ENCODE measurements at regions not wholly inside any gene's neighbourhood (a gene's known extent, or its start where the extent isn't known, plus 50 kb on each side); places are given as distances from the start of the nearest gene placed in this dataset.
"Not testable (repeated sequence)": the region's sequence is repeated elsewhere in the genome, so short reads cannot be mapped to it uniquely, and the experiment has no call there.

DNA sequence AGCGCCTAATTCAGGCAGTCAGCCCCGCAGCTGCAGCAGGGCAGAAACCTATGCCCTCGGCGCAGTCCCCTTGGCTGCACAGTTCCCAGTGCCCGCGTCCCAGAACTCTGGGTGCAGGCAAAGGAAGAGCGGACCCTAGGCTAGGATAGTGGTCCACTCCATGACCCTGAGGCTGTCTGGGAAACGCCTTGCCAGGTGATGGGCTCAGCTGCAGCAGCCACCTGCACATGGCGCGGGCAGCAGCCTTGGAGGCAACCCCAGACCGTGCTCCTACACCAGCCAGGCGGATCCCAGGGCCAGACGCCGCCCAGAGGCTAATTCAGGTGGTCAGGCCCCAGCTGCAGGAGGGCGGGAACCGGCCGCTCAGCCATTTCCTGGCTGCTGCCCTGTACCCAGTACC, 83.0 kb downstream of the POTEC start:
- not testable (repeated sequence) for DNase-seq (ENCODE audit: low read depth in 6 of 9, low spot score in 9 of 9); H3K36me3 ChIP-seq (ENCODE audit: control insufficient read depth in 2 of 2, insufficient read depth in 2 of 2, low read length in 1 of 2); H3K4me1 ChIP-seq (ENCODE audit: control insufficient read depth in 2 of 2, insufficient read depth in 2 of 2, low read length in 2 of 2); H3K27me3 ChIP-seq (ENCODE audit: control insufficient read depth in 2 of 2, insufficient read depth in 1 of 2, low read length in 1 of 2); H3K9me3 ChIP-seq (ENCODE audit: control insufficient read depth in 2 of 2, insufficient read depth in 1 of 2, low read length in 1 of 2); H3K27ac ChIP-seq (ENCODE audit: low read depth in 1 of 2, low read length in 1 of 2); H3K4me3 ChIP-seq (ENCODE audit: low read length in 2 of 2)
- 96% methylated on average over 17 of the region's 17 CpGs for WGBS

DNA sequence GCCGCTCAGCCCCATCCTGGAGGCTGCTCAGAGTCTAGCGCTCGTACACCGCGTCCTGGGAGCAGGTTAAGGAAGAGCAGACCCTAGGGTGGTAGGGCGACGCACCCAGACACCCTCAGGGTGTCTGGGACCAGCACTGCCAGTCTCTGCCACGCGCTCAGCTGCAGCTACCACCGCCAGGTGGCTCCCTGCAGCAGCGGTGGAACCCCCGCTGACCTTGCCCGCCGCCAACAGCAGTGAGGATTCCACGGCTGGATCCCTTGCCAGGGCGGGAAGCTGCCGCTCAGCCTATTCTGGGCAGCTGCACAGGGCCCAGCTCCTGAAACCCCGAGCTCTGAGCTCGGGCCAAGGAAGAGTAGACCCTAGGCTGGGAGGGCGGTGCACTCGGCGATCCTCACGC, 83.6 kb downstream of the POTEC start:
- H3K36me3 ChIP-seq (ENCODE audit: control insufficient read depth in 2 of 2, insufficient read depth in 2 of 2, low read length in 1 of 2); H3K9me3 ChIP-seq (ENCODE audit: control insufficient read depth in 2 of 2, insufficient read depth in 1 of 2, low read length in 1 of 2); DNase-seq (ENCODE audit: low read depth in 6 of 9, low spot score in 9 of 9); H3K4me1 ChIP-seq (ENCODE audit: control insufficient read depth in 2 of 2, insufficient read depth in 2 of 2, low read length in 2 of 2); H3K27me3 ChIP-seq (ENCODE audit: control insufficient read depth in 2 of 2, insufficient read depth in 1 of 2, low read length in 1 of 2); H3K27ac ChIP-seq (ENCODE audit: low read depth in 1 of 2, low read length in 1 of 2); H3K4me3 ChIP-seq (ENCODE audit: low read length in 2 of 2): not testable (repeated sequence)
- 88% methylated on average over 23 of the region's 23 CpGs for WGBS

DNA sequence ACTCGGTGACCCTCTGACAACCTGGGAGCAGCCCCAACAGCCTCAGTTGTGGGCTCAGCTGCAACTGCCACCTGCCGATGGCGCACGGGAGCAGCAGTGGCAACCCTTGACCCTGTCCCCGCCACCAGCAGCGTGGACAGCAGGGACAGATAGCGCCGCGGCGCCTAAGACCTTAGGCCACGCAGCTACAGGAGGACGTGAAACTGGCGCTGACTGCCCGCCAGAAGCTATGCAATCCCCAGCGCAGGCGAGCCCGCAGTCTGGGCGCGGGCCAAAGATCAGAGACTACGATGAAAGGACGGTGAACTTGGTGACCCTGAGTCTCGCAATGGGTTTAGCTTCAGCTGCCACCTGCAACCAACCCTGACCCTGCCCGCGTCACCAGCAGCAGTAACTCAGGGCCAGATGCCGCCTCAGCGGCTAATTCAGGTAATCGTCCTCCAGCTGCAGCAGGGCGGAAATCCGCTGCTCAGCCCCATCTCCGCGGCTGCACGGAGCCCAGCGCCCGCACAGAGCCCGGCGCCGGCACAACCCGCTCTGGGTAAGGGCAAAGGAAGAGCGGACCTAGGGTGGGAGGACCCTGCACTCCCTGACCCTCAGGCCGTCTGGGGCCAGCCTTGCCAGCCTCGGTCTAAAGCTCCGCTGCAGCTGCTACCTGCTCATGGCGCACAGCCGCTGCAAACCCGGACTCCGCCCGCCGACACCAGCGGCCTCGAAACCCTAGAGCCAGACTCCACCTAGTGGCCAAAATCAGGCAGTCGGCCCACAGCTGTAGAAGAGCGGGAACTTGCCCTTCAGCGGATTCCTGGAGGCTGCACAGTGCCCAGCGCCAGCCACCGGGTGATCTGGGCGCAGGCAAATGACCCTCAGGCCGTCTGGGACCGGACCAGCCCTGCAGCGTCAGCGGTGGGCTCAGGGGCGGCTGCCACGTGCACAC, 85.1 kb downstream of the POTEC start:
- DNase-seq (ENCODE audit: low read depth in 6 of 9, low spot score in 9 of 9) = peak in 2 of 9 donors; percentile 0 to 1
- peak overlapping the region in 1 of 2 donors; percentile 35 for H3K4me3 ChIP-seq (ENCODE audit: low read length in 2 of 2)

DNA sequence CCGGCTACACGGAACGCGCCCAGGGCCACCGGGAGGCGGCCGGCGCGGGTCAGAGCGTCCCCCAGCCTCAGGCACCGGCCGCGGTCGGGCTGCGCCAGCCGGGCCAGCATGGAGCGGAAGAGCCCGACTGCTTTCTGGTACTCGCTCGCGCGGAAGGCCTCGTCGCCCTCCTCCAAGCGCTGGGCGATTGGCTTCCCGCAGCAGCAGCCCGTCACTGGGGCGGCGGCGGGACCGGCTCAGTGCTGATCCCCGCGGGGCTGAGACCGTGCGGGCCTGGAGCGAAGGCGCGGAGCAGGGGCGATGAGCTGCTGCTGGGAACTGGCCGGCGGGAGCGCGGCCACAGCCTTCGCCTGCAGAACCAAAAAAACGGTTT, 92.8 kb downstream of the POTEC start:
- H3K4me1 ChIP-seq (ENCODE audit: control insufficient read depth in 2 of 2, insufficient read depth in 2 of 2, low read length in 2 of 2); H3K27me3 ChIP-seq (ENCODE audit: control insufficient read depth in 2 of 2, insufficient read depth in 1 of 2, low read length in 1 of 2); H3K36me3 ChIP-seq (ENCODE audit: control insufficient read depth in 2 of 2, insufficient read depth in 2 of 2, low read length in 1 of 2); H3K4me3 ChIP-seq (ENCODE audit: low read length in 2 of 2); DNase-seq (ENCODE audit: low read depth in 6 of 9, low spot score in 9 of 9); H3K27ac ChIP-seq (ENCODE audit: low read depth in 1 of 2, low read length in 1 of 2); H3K9me3 ChIP-seq (ENCODE audit: control insufficient read depth in 2 of 2, insufficient read depth in 1 of 2, low read length in 1 of 2): not testable (repeated sequence)
- WGBS = 4% methylated on average over 32 of the region's 46 CpGs

More for the DNA sequence above, 85.1 kb downstream of the POTEC start:
- H3K27ac ChIP-seq (ENCODE audit: low read depth in 1 of 2, low read length in 1 of 2); H3K9me3 ChIP-seq (ENCODE audit: control insufficient read depth in 2 of 2, insufficient read depth in 1 of 2, low read length in 1 of 2); H3K4me1 ChIP-seq (ENCODE audit: control insufficient read depth in 2 of 2, insufficient read depth in 2 of 2, low read length in 2 of 2); H3K27me3 ChIP-seq (ENCODE audit: control insufficient read depth in 2 of 2, insufficient read depth in 1 of 2, low read length in 1 of 2); H3K36me3 ChIP-seq (ENCODE audit: control insufficient read depth in 2 of 2, insufficient read depth in 2 of 2, low read length in 1 of 2): not testable (repeated sequence)
- 17% methylated on average over 55 of the region's 62 CpGs for WGBS

DNA sequence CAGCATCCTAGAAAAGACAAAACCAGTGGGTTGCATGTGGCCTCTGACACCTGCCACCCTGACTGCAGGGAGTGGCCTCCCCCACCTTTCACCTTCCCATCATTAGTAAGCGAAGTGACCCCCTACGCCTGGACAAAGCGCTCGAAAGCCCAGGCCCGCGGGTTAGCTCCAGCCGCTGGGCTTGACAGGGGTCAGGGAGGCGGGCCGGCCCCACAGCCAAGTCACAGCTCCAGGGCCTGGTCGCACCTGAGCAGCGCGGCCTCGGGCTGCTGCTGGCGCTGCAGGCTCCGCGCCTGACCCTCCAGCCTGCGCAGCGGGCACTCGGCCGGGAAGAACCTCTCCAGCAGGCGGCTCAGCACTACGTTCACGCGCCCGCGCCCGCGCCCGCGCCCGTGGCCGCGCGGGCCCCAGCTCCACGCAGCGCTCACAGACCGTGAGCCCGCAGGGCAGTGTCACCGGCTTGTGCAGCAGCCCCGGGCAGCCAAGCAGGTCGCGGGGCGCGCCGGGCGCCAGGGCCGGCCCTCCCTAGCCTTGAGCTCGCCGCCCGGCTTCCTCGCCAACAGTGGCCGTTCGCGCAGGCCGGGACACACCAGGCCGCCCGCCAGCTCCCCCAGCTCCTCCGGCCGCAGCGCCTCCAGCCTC, 93.3 kb downstream of the POTEC start:
- not testable (repeated sequence) for H3K27ac ChIP-seq (ENCODE audit: low read depth in 1 of 2, low read length in 1 of 2); H3K4me3 ChIP-seq (ENCODE audit: low read length in 2 of 2); H3K4me1 ChIP-seq (ENCODE audit: control insufficient read depth in 2 of 2, insufficient read depth in 2 of 2, low read length in 2 of 2); H3K9me3 ChIP-seq (ENCODE audit: control insufficient read depth in 2 of 2, insufficient read depth in 1 of 2, low read length in 1 of 2); H3K27me3 ChIP-seq (ENCODE audit: control insufficient read depth in 2 of 2, insufficient read depth in 1 of 2, low read length in 1 of 2); DNase-seq (ENCODE audit: low read depth in 6 of 9, low spot score in 9 of 9); H3K36me3 ChIP-seq (ENCODE audit: control insufficient read depth in 2 of 2, insufficient read depth in 2 of 2, low read length in 1 of 2)
- WGBS = 11% methylated on average over 49 of the region's 60 CpGs

DNA sequence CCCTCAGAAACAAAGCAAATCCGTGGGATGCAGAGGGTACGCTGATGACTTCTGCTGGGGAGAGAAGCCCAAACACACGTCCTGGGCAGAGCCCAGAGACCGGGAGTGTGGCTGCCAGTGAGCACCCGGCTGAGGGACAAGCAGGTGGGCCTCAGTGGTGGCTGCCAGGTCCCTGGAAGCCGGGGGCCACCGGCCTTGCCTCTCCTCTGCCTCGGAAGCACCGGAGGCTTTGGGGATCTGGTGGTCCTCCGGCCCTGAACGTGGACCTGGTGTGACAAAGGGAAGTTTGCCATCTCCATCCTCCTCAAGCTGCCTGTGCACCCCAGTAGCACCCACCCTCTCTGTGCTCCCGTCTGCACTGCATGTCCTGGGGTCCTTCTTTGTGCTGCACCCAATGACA, 94.3 kb downstream of the POTEC start:
- not testable (repeated sequence) for H3K4me3 ChIP-seq (ENCODE audit: low read length in 2 of 2); H3K9me3 ChIP-seq (ENCODE audit: control insufficient read depth in 2 of 2, insufficient read depth in 1 of 2, low read length in 1 of 2); DNase-seq (ENCODE audit: low read depth in 6 of 9, low spot score in 9 of 9); H3K4me1 ChIP-seq (ENCODE audit: control insufficient read depth in 2 of 2, insufficient read depth in 2 of 2, low read length in 2 of 2); H3K27me3 ChIP-seq (ENCODE audit: control insufficient read depth in 2 of 2, insufficient read depth in 1 of 2, low read length in 1 of 2); H3K36me3 ChIP-seq (ENCODE audit: control insufficient read depth in 2 of 2, insufficient read depth in 2 of 2, low read length in 1 of 2); H3K27ac ChIP-seq (ENCODE audit: low read depth in 1 of 2, low read length in 1 of 2)
- 93% methylated on average over 9 of the region's 12 CpGs for WGBS

DNA sequence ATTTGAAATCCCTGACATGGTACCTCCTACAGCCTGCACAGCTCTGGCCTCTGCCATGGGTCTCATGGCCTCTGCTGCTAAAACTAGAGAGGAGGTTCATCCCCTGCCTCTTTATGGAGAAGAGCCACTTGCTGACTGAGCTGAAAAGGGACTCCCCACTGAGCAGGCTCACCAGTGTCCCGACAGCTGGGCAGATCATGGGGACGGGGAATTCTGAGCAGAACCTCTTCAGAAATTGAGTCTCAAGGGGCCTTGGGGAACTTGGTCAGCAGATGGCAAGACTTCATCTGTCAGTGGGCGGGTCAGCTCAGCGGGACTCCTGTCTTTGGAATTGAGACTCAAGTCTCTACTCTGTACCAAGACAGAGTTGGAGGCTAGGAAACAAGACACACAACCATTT, 95.7 kb downstream of the POTEC start:
- not testable (repeated sequence) for DNase-seq (ENCODE audit: low read depth in 6 of 9, low spot score in 9 of 9); H3K9me3 ChIP-seq (ENCODE audit: control insufficient read depth in 2 of 2, insufficient read depth in 1 of 2, low read length in 1 of 2); H3K27me3 ChIP-seq (ENCODE audit: control insufficient read depth in 2 of 2, insufficient read depth in 1 of 2, low read length in 1 of 2); H3K4me1 ChIP-seq (ENCODE audit: control insufficient read depth in 2 of 2, insufficient read depth in 2 of 2, low read length in 2 of 2); H3K27ac ChIP-seq (ENCODE audit: low read depth in 1 of 2, low read length in 1 of 2); H3K4me3 ChIP-seq (ENCODE audit: low read length in 2 of 2); H3K36me3 ChIP-seq (ENCODE audit: control insufficient read depth in 2 of 2, insufficient read depth in 2 of 2, low read length in 1 of 2)
- WGBS = 92% methylated on average over 4 of the region's 4 CpGs

DNA sequence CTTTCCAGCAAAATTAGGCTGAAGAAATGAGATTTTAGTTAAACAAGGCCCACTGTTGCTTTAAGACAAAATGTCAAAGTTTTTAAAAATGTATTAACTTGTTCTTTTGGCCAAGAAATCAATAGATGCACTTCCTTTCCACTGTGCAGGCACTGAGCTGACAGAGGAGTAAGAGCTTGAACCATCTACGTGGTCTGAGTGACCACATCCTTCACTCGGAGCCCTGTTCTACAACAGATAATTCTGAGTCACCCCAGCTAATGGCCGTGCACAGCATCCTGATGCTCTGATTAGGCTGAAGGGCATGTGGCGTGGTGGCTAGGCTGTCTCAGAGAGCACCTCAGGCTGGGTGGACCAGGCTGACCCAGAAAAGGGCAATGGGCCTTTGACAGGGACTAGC, 107.9 kb downstream of the POTEC start:
- DNase-seq (ENCODE audit: low read depth in 6 of 9, low spot score in 9 of 9); H3K9me3 ChIP-seq (ENCODE audit: control insufficient read depth in 2 of 2, insufficient read depth in 1 of 2, low read length in 1 of 2); H3K27me3 ChIP-seq (ENCODE audit: control insufficient read depth in 2 of 2, insufficient read depth in 1 of 2, low read length in 1 of 2); H3K4me3 ChIP-seq (ENCODE audit: low read length in 2 of 2); H3K36me3 ChIP-seq (ENCODE audit: control insufficient read depth in 2 of 2, insufficient read depth in 2 of 2, low read length in 1 of 2); H3K4me1 ChIP-seq (ENCODE audit: control insufficient read depth in 2 of 2, insufficient read depth in 2 of 2, low read length in 2 of 2); H3K27ac ChIP-seq (ENCODE audit: low read depth in 1 of 2, low read length in 1 of 2): not testable (repeated sequence)
- 81% methylated on average over 4 of the region's 4 CpGs for WGBS

DNA sequence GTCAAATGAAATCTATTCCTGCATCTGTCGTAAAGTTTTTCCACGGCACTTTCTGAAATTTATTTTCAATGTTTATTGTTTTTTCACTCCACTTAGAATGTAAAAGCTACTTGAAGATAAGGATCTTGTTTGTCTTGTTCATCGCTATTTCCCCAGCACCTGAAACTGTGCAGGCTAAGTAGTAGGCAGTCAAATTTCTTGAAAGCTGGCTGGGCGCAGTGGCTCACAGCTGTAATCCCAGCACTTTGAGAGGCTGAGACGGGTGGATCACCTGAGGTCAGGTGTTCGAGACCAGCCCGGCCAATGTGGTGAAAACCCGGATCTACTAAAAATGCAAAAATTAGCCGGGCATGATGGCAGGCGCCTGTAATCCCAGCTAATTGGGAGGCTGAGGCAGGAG, 111.0 kb downstream of the POTEC start:
- not testable (repeated sequence) for H3K4me1 ChIP-seq (ENCODE audit: control insufficient read depth in 2 of 2, insufficient read depth in 2 of 2, low read length in 2 of 2); H3K36me3 ChIP-seq (ENCODE audit: control insufficient read depth in 2 of 2, insufficient read depth in 2 of 2, low read length in 1 of 2)
- 88% methylated on average over 10 of the region's 10 CpGs for WGBS

More for the DNA sequence above, 111.0 kb downstream of the POTEC start:
- H3K4me3 ChIP-seq (ENCODE audit: low read length in 2 of 2); H3K27ac ChIP-seq (ENCODE audit: low read depth in 1 of 2, low read length in 1 of 2); H3K9me3 ChIP-seq (ENCODE audit: control insufficient read depth in 2 of 2, insufficient read depth in 1 of 2, low read length in 1 of 2); DNase-seq (ENCODE audit: low read depth in 6 of 9, low spot score in 9 of 9): not testable (repeated sequence)
- H3K27me3 ChIP-seq (ENCODE audit: control insufficient read depth in 2 of 2, insufficient read depth in 1 of 2, low read length in 1 of 2) = peaks cover 3 to 13% of the 10 kb centered on the region in 2 donors

Data from thymus (tissue), 11 donors.